ENCODE measurements at regions not wholly inside any gene's neighbourhood (a gene's known extent, or its start where the extent isn't known, plus 50 kb on each side); places are given as distances from the start of the nearest gene placed in this dataset.

DNA sequence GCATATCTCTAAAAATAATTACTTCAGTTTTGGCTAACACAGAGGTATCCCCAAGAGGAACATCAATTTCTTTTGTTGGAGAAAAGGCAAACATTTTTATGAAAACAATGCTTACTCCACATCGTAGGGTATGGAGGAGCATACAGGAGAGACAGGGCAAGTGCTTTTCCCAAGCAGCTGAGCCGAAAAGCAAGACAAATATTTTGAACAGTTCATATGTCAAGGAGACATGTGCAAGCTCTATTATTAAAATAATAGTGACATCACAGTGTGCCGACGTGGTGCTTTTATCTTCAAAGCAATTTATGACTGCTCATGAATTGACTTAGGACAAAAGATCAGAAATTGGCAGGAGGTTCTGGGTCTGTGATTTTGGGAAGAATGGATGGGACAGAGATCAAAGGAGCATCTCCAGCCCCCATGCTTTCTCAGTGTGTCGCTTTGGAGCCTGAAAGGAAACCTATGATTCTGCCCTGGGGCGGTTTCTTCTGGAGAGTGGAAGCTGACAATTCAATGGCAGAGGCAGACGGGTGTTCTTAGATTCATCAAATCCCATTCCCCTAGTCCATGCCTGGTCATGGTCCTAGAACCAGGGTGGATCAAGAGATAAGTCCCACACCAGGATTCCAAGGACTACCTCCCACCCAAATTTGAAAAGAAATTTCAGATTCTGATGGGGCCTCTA, 97.1 kb downstream of the JCAD start:
- FAIRE-seq (no peak), DNase-seq (ENCODE audit: low spot score) (no peak)

DNA sequence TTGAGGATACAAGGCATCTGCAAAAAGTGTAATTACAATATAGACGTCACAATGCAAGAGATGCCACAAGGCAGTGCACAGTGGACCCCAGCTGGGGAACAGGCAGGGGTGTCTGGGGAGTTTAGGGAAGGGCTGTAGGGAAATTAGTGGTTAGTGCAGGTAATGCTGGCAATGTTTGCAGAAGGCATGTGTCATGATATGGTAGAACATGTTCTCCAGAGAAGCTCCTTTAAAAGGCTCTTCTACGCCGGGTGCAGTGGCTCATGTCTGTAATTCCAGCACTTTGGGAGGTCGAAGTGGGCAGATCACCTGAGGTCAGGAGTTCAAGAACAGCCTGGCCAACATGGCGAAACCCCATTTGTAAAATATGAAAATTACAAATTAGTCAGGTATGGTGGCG, 98.0 kb downstream of the JCAD start:
- FAIRE-seq = no peak
- DNase-seq (ENCODE audit: low spot score) = no peak

DNA sequence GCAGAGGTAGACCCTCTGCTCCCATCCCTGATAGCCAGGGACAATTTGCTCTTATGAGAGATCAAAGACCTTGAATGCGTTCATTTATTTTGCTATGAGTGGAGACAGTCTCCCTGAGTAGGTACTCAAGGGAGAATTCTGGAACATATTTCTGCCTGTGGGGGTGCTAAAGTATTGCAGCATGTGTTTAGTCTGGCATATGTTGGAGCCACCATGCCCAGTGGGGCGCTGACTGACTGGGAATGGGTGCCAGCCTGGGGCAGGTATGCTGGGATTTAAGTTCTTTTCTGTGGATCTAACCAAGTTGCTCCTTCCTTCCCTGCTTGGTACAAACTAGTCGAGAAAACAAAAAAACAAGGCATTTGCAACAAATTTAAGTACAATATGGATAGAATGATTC, 99.1 kb downstream of the JCAD start:
- no peak for DNase-seq (ENCODE audit: low spot score)
- FAIRE-seq = no peak

DNA sequence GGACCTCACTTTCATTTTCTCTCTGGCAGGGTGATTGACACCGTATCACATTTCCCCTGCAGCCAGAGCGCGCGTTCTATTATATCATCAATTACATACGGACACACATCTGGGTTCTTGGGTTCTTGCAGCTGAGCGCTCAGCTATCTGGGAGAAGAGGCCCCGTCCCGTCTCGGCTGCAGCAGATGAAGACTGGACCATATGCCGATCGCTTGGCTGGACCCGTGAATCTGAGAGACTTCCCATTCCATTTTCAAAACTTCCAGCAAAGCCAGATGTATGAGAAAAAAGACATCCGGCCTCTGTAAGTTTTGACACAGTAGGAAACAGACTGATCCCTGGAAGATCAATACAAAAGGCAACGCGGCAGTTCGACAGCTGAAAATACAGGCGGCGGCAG, 99.8 kb downstream of the JCAD start:
- FAIRE-seq (no peak), DNase-seq (ENCODE audit: low spot score) (no peak)

DNA sequence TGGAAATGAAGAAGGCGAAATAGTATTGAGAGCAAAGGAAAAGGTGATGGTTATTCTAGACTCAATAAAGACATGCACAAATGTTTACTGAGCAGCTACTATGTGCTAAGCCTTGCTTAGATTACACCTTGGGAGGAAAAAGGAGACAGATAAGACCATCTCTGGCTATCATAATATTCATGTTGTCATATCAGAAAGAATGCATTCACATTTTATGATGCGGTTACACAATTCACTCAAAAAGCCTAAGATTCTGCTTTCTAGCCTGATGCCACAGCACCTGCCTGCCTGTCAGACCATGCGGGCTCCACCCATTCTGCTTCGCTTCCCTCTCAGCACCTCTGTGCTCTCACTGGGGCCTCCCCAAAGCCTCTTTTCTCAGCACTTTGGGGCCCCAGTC, 100.9 kb downstream of the JCAD start:
- no peak for DNase-seq (ENCODE audit: low spot score)
- FAIRE-seq = no peak

DNA sequence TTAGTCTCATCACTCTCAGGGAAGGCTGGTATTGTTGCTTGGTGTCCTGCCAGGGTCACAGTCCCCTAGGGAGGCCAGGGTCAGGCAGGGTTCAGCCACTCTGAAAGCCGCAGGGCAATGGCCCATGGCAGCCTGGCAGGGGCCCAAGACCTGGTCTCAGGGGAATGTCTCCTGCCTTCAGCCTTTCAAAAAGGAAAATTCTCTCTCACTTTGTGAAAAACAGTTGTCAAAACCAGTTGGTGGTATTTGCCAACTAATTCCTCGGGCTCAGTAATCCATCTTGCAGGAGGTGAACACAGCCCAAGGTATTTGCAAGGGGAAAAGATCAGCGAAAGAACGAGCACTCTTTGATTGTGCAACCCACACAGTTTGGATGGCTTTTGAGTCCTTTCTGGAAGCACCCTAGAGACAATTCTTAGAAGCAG, 101.5 kb downstream of the JCAD start:
- FAIRE-seq (no peak), DNase-seq (ENCODE audit: low spot score) (peak; percentile 58)

DNA sequence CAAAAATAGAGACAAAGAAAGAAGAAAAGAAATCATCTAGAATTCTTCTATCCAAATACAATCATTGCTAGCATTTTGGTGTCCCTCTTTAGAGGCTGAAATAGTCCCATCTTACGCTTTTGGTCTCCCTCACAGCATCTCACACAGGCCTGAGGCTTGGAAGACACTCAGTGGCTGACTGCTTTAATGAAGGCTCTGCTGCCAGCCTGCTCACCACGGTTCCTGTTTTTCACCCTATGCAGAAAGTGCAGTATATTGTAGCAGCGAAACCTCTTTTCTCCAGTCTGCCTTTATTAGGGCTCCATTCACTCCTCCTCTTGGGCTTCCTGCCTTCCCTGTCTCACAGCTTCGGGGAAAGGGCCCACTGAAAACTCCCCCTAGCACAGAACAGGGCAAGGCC, 102.2 kb downstream of the JCAD start:
- DNase-seq (ENCODE audit: low spot score) (no peak), FAIRE-seq (no peak)

DNA sequence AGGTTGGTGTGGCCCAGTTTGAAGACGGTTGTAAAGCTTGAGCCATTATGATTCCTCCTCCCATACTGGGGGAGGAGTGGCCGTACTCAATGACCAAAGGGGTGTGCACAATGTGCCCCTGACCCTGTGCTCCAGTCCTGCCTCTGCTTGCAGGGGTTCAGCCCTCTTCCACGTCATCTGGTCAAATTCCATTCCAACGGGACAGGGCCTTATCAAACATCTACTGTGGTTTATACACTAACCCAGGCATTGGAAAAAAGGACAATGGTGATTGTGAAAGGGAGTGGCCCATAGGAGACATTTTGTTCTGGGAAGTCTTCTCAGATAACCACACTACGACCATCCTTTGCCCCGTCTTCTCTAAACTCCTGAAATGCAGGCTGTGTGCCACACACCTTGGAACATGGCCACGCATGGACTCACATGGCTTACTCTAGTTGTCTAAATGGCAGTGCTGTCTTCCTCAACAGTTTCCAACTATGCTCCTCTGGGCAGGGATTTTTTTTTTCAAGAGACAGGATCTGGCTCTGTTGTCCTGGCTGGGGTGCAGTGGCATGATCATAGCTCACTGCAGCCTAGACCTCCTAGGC, 103.0 kb downstream of the JCAD start:
- no peak for FAIRE-seq
- no peak for DNase-seq (ENCODE audit: low spot score)

DNA sequence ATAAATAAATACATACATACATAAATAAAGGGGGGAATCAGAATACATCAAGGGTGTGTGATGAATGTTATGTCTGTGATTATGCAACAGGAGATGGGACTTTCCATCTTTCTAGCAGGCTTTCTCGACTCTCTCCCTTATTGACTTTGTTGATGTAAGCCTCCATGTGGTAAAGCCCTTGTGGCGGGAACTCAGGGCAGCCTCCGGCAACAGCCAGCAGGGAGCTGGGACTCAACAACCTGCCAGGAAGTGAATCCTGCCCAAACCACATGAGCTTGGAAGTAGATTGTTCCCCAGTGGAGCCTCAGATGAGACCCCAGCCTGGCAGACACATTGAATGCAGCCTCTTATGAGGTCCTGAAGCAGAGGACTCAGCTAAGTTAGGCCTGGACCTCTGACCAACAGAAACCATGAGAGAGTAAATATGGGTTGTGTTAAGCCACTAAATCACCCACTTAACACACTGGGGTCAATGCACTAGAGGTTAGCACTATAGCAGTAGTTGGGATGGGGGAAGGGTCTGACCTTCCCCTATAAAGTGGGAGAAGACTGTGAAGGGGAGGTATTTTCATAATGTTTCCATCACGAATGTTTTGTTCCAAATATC, 104.0 kb downstream of the JCAD start:
- no peak for DNase-seq (ENCODE audit: low spot score)
- no peak for FAIRE-seq

DNA sequence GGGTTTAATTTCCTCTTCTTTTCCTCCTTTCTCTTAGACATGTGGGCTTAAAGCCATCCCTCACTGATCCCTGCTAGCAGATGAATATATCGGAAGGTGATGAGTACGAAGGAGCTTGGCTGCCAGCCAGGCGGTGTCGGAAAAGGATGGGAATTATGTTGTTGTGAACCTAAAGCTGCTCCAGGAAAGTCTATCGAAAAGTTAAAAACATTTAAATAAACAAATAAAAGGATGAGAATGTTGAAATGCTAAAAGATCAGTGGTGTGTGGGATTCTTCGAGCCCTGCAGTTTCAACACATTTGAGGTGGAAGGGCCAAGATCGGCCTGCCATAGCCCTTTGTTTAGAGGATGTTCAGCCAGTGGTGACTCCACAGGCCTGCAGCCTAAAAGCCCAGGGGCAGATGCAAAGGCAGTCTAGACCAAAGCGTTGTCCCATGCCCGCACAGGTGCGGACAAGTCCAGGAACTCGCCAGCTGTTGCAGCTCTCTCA, 107.9 kb downstream of the JCAD start:
- no peak for FAIRE-seq
- peak; percentile 45 for DNase-seq (ENCODE audit: low spot score)

DNA sequence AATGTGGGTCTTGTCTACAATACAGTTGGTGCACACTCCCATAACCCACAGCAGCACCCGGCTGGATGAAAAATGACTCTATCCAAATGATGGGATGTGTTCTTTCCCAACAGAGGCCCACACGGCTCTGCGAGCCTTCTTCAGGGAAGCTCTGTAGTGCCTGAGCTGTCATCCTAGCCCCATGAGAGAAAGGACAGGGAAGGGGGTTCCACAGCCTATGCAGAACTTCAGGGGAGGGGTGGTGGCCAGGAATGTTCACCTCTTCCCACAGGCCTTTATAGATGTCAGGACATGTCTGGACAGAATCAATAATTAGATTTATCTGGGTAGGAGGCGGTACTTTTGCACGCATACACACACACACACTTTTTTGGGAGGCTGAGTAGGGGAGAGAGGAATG, 109.0 kb downstream of the JCAD start:
- DNase-seq (ENCODE audit: low spot score) (peak; percentile 21), FAIRE-seq (no peak)

DNA sequence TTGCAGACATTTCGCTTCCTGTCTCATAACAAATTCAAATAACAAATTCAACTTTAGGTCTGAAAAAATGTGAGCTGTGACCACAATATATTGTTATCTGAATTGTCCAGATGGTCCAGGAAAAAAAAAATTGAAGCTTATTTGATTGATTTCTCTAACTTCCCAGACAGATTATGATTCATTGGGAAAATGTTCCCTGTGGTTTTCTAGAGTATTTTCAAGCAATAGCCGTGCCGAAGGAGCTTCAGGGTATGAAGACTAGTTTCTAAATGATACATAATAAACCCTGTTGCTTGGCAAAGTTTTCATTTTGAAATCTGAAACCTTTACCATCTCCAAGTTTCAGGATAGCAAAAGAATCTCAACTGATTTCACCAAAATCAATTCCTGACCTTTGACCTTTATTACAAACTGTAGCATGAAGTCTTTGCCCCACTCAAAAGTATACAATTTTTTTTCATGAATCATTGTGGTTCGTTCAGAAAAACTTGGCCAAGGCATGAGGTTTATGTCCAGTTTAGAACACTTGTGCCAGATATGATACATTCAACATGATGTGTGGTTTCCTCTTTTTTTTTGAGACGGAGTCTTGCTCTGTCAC, 109.9 kb downstream of the JCAD start:
- no peak for FAIRE-seq

DNA sequence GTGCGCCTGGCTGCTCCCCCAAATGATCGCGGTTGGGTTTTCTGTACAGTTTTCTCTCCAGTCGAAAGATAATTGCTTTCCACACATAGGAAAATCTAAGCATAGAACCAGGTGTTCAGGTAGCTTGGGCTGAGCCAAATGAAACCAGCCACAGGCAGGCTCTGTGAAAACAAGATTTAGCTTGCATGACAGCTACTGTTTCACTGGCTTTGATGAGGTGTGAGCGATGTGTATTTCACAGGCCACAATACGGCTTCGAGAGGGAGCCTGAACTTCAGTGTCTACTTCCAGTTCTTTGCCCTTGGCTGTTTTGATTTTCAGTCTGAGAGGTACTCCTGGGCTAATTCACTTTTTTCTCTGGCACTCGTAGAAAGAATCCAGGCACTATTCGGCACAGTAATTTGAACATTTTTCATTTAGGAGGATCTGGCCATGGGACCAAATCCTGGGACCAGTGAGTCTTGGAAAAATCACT, 110.5 kb downstream of the JCAD start:
- FAIRE-seq = no peak
- peak; percentile 51 for DNase-seq (ENCODE audit: low spot score)

More for the DNA sequence above, 109.9 kb downstream of the JCAD start:
- DNase-seq (ENCODE audit: low spot score) = peak; percentile 77

DNA sequence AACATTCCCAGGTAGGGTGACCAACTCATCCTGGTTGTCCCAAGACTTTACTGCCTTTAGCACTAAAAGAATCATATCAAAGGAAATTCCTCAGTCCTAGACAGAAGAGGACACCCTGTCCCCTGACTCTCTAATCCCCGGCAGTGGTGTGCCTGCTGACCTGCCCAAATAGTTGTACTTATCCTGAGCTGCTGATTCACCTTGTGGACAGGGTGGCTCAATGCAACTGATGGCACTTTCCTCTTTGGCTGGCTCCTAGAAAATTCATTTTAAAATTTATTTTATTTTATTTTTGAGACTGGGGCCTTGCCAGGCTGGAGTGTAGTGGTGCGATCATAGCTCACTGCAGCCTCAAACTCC, 111.7 kb downstream of the JCAD start:
- peak; percentile 66 for FAIRE-seq
- DNase-seq (ENCODE audit: low spot score) = peak; percentile 33

DNA sequence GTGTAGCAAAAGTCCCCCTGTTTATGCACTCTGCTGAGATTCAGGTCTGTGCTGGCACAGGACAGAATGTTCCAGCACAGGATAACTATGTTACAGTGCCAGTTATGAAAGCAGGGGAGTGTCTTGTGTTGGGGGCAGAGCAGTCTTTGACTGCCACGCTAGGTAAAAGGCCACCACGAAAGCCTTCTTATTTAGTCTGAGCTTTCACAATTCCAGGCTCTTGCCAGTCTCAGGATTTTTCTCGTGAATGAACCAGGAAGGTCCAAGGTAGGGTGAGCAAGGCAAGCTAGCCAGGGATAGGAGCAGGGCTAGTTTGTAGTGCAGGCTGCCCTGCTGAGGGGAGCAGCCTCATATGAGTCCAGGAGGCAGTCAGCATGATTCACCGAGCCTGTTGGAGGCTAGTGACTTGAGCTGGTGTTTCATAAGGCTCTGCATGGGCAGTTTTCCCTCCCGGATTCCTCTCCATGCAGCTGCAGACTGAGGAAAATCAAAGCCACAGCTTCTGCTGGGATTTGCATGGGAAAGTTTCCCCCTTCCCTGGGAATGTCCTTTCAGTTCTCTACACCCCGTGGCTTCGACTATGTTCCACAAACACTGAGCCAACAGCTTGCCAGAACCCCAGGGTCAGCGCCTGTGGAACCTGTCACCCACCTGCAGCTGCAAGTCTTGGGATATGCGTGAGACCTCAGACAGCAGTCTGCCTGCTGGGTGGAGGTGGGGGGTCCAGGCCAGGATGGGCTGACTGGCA, 112.3 kb downstream of the JCAD start:
- peak; percentile 91 for FAIRE-seq
- DNase-seq (ENCODE audit: low spot score) = peak; percentile 79

DNA sequence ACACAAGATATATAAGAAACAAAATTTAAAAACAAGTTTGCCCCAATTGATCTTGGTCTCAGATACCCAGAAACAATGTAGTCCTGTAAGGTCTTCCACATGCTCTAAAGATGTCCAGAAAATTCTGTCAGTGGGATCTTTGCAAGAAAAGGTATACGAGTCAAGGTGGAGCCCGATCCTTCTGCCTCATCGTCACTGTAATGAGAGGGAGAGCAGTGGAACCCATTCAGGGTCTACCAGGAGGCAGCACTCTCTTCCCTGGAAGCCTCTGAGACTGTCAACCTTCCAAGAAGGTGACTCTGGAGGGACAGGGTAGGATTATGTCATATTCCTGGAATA, 112.8 kb downstream of the JCAD start:
- FAIRE-seq (no peak), DNase-seq (ENCODE audit: low spot score) (no peak)

DNA sequence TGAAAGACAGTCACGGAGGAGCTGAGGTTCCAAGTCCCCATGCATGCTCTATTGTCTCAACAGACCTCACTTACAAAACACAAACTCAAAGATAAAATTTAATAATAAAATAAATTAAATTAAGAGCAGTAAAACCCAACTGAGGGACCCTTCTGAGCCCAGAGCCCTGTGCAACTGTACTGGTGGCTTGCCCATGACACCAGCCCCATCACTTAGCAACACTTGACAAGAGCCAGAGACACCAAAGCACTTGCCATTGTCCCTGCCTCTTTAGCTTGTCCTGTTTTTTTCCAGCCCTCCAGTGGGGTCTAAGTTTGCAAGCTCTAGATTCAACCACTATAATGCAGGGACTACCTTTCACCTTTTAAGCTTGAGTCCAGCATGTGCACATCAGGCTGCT, 117.9 kb downstream of the JCAD start:
- FAIRE-seq (no peak), DNase-seq (ENCODE audit: low spot score) (no peak)

DNA sequence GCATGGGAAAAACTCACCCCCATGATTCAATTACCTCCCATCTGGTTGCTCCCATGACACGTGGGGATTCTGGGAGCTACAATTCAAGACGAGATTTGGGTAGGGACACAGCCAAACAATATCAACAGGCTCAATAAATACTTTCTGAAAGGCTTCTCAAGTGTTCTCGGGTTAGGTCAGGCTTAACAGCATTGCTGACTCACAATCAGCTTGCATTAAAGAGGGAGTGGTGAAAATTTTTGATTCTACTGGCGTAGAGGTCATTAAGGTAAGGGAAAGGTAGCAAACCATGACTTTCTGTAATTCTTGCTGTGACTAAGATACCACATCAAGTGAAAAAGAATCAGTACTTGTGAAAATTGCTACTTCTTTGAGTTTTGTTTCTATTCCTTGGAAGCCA, 126.4 kb downstream of the JCAD start:
- FAIRE-seq = no peak

DNA sequence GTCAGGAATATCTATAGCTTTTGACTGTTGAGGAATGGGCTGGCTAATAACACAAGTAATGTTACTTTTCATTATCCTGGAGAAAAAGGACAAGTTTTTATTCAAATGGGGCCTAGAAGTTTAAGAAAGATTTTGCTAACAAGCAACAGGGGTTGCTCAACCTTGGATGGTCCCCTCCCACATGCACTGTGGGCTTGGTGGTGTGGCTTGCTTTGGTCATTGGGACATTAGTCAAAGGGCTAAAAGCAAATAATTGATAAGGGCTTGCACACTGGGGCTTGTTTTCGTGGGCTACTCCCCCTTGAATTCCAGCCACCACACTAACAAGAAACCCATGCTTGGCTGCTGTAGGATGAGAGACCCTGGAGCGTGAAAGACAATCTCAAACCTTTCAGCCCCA, 127.6 kb downstream of the JCAD start:
- no peak for FAIRE-seq

More for the DNA sequence above, 126.4 kb downstream of the JCAD start:
- DNase-seq (ENCODE audit: low spot score) = no peak

DNA sequence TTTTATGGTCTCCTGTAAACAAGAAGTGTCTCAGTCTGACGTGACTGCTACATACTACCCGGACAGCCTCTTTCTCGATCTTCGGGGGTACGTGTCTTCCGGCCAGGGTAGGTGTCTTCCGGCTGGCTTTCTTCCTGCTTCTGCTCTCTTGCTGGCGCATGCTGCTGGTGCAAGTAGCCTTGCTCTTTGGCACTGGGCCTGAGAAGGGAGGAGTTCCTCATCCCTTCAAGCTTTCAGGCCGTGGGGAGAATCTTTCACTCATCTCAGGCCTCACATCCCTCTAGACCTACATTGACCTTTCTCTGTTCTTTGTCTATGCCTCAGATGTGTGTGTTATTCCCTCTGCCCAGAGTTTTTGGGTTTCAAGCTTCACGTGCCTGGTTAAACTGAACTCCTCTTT, 130.4 kb downstream of the JCAD start:
- FAIRE-seq (no peak), DNase-seq (ENCODE audit: low spot score) (no peak)

More for the DNA sequence above, 127.6 kb downstream of the JCAD start:
- no peak for DNase-seq (ENCODE audit: low spot score)

DNA sequence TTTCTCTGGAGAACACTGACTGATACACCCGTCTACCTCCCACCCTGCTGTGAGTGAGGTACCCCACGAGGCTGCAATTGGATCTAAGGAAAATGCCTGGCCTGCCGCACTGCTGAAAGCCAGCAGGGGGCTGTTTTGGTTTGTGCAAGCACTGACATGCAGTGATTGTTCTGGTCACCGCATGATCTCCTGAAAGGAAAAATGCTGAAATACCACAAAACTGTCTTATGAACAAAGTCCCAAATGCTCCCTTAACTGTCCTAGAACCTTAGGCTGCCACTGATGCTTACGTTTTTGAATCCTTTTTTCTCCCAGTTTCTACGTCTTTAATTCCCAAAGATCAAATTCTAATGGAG, 132.7 kb downstream of the JCAD start:
- no peak for FAIRE-seq
- DNase-seq (ENCODE audit: low spot score) = no peak
